Esophagus squamous epithelium (tissue), 5 donors: ENCODE measurements at regions not wholly inside any gene's neighbourhood (a gene's known extent, or its start where the extent isn't known, plus 50 kb on each side); places are given as distances from the start of the nearest gene placed in this dataset.

Source experiments
- DNase-seq: peaks from one replicate; lab custom pipeline; 2025; lab: John Stamatoyannopoulos, UW
- H3K27ac ChIP-seq, 4 donors: fragments of 200-600 bp; sonication (generic); one replicate each; pipeline ENCODE4 v1.5.1; 2016 to 2019; ENCODE audit warnings: mild to moderate bottlenecking in 1 of 4
- H3K27me3 ChIP-seq, 4 donors: fragments of 200-600 bp; sonication (generic); 1 replicate in 3 of 4; 2 replicates in 1 of 4; pipeline versions ENCODE4 v1.5.1 to v1.6.0; 2017 to 2021; ENCODE audit warnings: antibody characterized with exemption in 1 of 4
- H3K36me3 ChIP-seq, 3 donors: fragments of 200-600 bp; sonication (generic); one replicate each; pipeline ENCODE4 v1.5.1; 2016 to 2019
- H3K4me1 ChIP-seq, 3 donors: fragments of 200-600 bp; sonication (generic); one replicate each; pipeline ENCODE4 v1.5.1; 2017 to 2019
- H3K4me3 ChIP-seq, 4 donors: fragments of 200-600 bp; sonication (generic); 1 replicate in 3 of 4; 2 replicates in 1 of 4; pipeline ENCODE4 v1.5.1; 2016 to 2019; ENCODE audit warnings: mild to moderate bottlenecking in 2 of 4, moderate library complexity in 1 of 4
- H3K9me3 ChIP-seq, 3 donors: fragments of 200-600 bp; sonication (generic); one replicate each; pipeline ENCODE4 v1.5.1; 2016 to 2019
- CTCF ChIP-seq, 6 experiments: fragments of 450-650 bp in 4 of 6; fragments of 200-600 bp in 2 of 6; sonication (generic) in 2 of 6; IDR thresholded peaks; one replicate each; pipeline ENCODE4 v1.5.1; 2016 to 2019; ENCODE audit warnings: antibody characterized with exemption in 6 of 6, mild to moderate bottlenecking in 4 of 6, moderate library complexity in 4 of 6
- POLR2A ChIP-seq, 4 donors: fragments of 450-650 bp; IDR thresholded peaks; one replicate each; pipeline ENCODE4 v1.6.1; 2017; ENCODE audit warnings: antibody characterized with exemption in 4 of 4, mild to moderate bottlenecking in 4 of 4, moderate library complexity in 3 of 4
- WGBS, 2 donors: methylation state at CpG; one replicate each; pipeline ENCODE4 v1.1.5; 2018; 5-methylcytosine and 5-hydroxymethylcytosine counted together
- intact Hi-C: fragments of 100-400 bp; cut with DNase I; formaldehyde crosslinking; loops from one replicate; pipeline ENCODE4 v1.15.0; 2022
- donor health status: DM: yes; HTN: yes; CAD: no.

DNA sequence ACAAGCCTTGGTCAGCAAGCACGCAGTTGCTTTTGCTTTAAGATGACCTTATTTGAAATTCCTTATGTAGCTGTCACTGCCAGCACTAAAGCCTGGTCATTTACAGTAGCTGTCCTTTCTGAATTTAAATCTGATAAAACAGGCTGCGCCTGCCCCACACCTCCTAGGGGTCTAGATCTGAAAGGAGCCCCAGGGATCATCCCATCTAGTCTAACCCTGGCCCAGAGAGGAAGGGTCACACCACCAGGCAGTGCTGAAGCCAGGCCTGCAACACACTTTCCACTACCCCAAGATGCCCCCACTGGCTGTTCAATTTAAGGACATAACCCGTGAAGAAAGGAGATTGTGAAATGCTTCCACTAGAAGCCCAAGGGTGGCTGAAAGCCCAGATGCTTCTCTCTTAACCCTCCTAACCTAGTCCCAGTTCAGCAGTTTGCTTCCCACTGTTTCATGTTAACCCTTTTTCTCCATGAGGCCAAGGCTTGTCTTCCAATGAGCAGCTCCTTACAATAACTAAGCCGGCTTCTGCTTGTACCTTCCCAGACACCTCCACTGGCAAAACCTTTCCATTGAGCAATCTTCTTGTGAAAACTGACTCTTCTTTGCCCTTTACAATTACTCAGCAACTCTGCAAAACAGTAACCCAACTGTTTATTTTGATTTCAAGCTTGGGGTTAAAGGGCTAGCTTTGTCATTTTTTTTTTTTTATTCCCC is 198.9 kb upstream of the LPP start:
- intact Hi-C loops, result no loop called here
- H3K4me3 ChIP-seq, result no peak overlapping the region
- WGBS, 2 donors, result 54 to 61% methylated on average over 3 to 4 of the region's 4 CpGs
- TF ChIP-seq CTCF (IDR thresholded peaks at IDR 0.05) (peak in 1 of 6 experiments; percentile 6), POLR2A (IDR thresholded peaks at IDR 0.05) (no peak)
- peaks cover 12 to 27% (median 13%) of the 10 kb centered on the region in 3 donors for H3K4me1 ChIP-seq
- H3K36me3 ChIP-seq, result no peaks in the 10 kb centered on the region
- H3K27me3 ChIP-seq, result no peaks in the 10 kb centered on the region
- DNase-seq, result no peak
- peak overlapping the region; percentile 19 to 63 (median 48) for H3K27ac ChIP-seq
- no peaks in the 10 kb centered on the region for H3K9me3 ChIP-seq

DNA sequence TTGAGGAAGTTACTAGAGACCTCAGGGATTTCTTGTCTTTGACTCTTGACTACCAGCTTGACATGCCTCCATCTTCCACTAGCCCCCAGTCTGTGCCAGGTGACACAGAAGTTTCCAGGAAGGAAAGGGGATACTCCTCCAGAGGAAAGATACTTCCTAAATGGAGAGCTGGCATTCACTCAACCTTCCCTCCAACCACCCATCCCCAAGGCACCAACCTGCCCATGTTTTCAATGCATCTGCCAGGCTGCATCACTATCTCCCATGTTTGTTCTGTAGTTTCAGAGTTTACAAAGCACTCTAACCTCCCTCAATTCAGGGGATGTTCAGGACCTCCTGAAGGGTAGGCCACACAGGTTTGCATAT is 198.4 kb upstream of the LPP start:
- no peak for DNase-seq
- no peaks in the 10 kb centered on the region for H3K36me3 ChIP-seq
- peak overlapping the region in 3 of 4 donors; percentile 11 to 63 (median 34) for H3K27ac ChIP-seq
- intact Hi-C loops, result no loop called here
- H3K9me3 ChIP-seq, result no peaks in the 10 kb centered on the region
- H3K4me1 ChIP-seq, result peaks cover 12 to 27% (median 13%) of the 10 kb centered on the region in 3 donors
- TF ChIP-seq POLR2A (IDR thresholded peaks at IDR 0.05) (no peak), CTCF (IDR thresholded peaks at IDR 0.05) (no peak)
- no peak overlapping the region for H3K4me3 ChIP-seq
- no peaks in the 10 kb centered on the region for H3K27me3 ChIP-seq

DNA sequence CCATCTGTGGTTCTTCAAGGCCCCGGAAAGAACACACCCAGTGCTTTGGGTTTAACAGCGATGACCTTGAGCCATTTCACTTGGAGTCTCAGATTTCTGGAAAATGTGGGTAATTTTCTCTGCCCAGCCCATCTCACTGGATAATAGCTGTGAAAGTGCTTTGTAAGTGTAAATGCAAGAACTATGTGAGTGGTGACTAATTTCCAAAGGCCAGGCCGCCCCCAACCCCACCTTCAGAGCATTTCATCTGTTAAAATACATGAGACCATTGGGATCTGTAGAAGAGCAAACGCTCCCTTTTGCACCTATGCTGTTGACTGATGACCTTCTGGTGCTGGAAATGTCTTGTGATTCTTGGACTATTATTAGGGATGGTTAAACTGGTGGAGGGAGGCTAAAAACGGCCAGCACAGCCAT is 196.8 kb upstream of the LPP start:
- Histone ChIP-seq H3K27ac (no peak overlapping the region), H3K9me3 (no peaks in the 10 kb centered on the region), H3K4me3 (no peak overlapping the region), H3K36me3 (no peaks in the 10 kb centered on the region), H3K4me1 (peaks cover 12 to 27% (median 13%) of the 10 kb centered on the region in 3 donors), H3K27me3 (no peaks in the 10 kb centered on the region)
- TF ChIP-seq CTCF (IDR thresholded peaks at IDR 0.05), result no peak
- TF ChIP-seq POLR2A (IDR thresholded peaks at IDR 0.05), result no peak
- 77 to 82% methylated on average over 5 of the region's 5 CpGs for WGBS, 2 donors
- DNase-seq, result no peak
- intact Hi-C loops, result no loop called here

GRCh38 chr3:187957582-187957981 is 196.4 kb upstream of the LPP start:
- no peaks in the 10 kb centered on the region for H3K36me3 ChIP-seq
- DNase-seq, result no peak
- intact Hi-C loops, result no loop called here
- no peak overlapping the region for H3K27ac ChIP-seq
- H3K4me1 ChIP-seq, result peaks cover 12 to 27% (median 13%) of the 10 kb centered on the region in 3 donors
- TF ChIP-seq CTCF (IDR thresholded peaks at IDR 0.05) (no peak), POLR2A (IDR thresholded peaks at IDR 0.05) (no peak)
- no peaks in the 10 kb centered on the region for H3K9me3 ChIP-seq
- no peak overlapping the region for H3K4me3 ChIP-seq
- H3K27me3 ChIP-seq, result no peaks in the 10 kb centered on the region

DNA sequence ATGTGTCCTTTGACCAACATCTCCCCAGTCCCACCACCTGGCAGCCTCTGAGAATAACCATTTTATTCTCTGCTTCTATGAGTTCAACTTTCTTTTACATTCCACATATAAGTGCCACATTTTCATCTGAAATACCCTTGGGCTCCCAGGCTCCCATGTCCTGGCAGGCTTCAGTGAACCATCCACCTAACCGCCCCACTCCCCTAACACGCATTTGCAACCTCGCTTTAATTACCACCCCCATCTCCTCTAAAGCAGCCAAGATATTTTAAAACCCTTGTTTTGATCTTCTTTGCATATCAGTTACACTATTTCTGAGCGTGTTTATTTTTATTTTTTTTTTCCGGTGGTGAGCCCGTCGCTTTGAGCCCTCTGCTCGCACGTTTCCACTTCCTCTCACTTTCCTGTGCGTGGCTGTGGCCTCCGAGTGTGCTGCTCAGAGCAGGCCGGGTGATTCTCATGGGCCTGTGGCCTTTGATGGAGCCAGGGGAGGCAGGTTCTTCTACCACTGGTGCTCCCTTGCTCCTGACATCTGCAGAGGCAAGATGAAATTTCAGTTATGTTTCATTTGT is 195.4 kb upstream of the LPP start:
- intact Hi-C loops, result no loop called here
- Histone ChIP-seq H3K4me3 (no peak overlapping the region), H3K36me3 (no peaks in the 10 kb centered on the region), H3K27me3 (no peaks in the 10 kb centered on the region), H3K9me3 (no peaks in the 10 kb centered on the region), H3K27ac (no peak overlapping the region), H3K4me1 (peaks cover 12 to 30% (median 16%) of the 10 kb centered on the region in 3 donors)
- DNase-seq, result no peak
- WGBS, 2 donors, result 40 to 69% methylated on average over 12 of the region's 12 CpGs
- TF ChIP-seq POLR2A (IDR thresholded peaks at IDR 0.05) (no peak), CTCF (IDR thresholded peaks at IDR 0.05) (no peak)
